ENCODE measurements at regions not wholly inside any gene's neighbourhood (a gene's known extent, or its start where the extent isn't known, plus 50 kb on each side); places are given as distances from the start of the nearest gene placed in this dataset.

GRCh38 chr4:71275570-71275969, 63.2 kb upstream of the SLC4A4 start:
- Histone ChIP-seq H3K36me3 (ENCODE audit: low read depth, missing control alignments) (no peaks in the 10 kb centered on the region), H3K4me3 (no peak overlapping the region), H3K27me3 (no peaks in the 10 kb centered on the region), H3K4me1 (no peaks in the 10 kb centered on the region), H3K27ac (no peak overlapping the region), H3K9me3 (no peaks in the 10 kb centered on the region)
- intact Hi-C loops (cut with DNase I; ENCODE audit: low total_unique reads): no loop called here
- 64 to 76% methylated on average over 4 of the region's 4 CpGs for WGBS, 2 donors
- no peak for DNase-seq
- TF ChIP-seq POLR2A (IDR thresholded peaks at IDR 0.05) (no peak), CTCF (IDR thresholded peaks at IDR 0.05) (no peak)

DNA sequence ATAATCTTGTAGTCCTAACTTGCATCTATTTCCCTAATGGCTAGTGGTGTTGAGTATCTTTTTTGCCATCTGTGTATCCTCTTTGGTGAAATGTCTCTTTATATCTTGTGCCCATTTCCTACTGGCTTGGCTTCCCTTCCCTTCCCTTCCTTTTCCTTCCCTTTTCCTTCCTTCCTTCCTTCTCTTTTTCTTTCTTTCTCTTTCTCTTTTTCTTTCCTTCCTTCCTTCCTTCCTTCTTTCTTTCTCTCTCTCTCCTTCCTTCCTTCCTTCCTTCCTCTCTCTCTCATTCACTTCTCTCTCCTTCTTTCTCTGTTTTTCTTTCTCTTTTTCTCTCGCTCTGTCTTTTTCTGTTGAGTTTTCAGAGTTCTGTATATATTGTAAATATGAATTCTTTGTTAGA, 61.5 kb upstream of the SLC4A4 start:
- Histone ChIP-seq H3K4me3 (no peak overlapping the region), H3K27me3 (no peaks in the 10 kb centered on the region), H3K27ac (no peak overlapping the region), H3K36me3 (ENCODE audit: low read depth, missing control alignments) (no peaks in the 10 kb centered on the region), H3K9me3 (no peaks in the 10 kb centered on the region), H3K4me1 (no peaks in the 10 kb centered on the region)
- intact Hi-C loops (cut with DNase I; ENCODE audit: low total_unique reads): no loop called here
- TF ChIP-seq CTCF (IDR thresholded peaks at IDR 0.05) (no peak), POLR2A (IDR thresholded peaks at IDR 0.05) (no peak)
- DNase-seq: no peak
- WGBS, 2 donors: 80 to 100% methylated on average over 1 of the region's 1 CpG

- Histone ChIP-seq H3K4me1 (no peaks in the 10 kb centered on the region), H3K27me3 (no peaks in the 10 kb centered on the region), H3K9me3 (no peaks in the 10 kb centered on the region), H3K36me3 (ENCODE audit: low read depth, missing control alignments) (no peaks in the 10 kb centered on the region), H3K4me3 (no peak overlapping the region), H3K27ac (no peak overlapping the region)
- intact Hi-C loops (cut with DNase I; ENCODE audit: low total_unique reads): no loop called here
- no peak for TF ChIP-seq CTCF (IDR thresholded peaks at IDR 0.05)
- no peak for TF ChIP-seq POLR2A (IDR thresholded peaks at IDR 0.05)
- 75 to 92% methylated on average over 2 of the region's 2 CpGs for WGBS, 2 donors
- DNase-seq: no peak
These were observed 55.1 kb upstream of the SLC4A4 start for GRCh38 chr4:71283642-71284257.

DNA sequence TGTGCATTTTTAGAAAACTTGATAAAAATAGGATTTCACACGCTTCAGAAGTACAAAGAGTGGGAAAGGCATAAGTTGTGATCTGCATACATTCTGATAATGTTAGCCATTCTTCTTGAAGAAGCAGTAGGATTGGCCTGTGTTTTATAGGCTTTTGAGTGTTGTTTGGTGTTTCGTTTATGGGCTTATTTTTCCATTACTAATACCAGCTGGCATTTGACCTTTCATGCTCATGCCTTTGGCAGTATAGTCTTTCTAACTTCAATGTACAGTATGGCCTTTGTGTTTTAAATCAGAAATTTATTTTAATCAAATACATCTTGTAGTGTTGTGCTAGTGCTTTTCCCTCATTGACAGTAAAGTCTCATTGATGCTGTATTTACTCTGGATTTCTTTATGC, 51.5 kb upstream of the SLC4A4 start:
- no peak for DNase-seq
- Histone ChIP-seq H3K4me1 (no peaks in the 10 kb centered on the region), H3K36me3 (ENCODE audit: low read depth, missing control alignments) (no peaks in the 10 kb centered on the region), H3K9me3 (no peaks in the 10 kb centered on the region), H3K27ac (no peak overlapping the region), H3K4me3 (no peak overlapping the region), H3K27me3 (no peaks in the 10 kb centered on the region)
- WGBS, 2 donors: 81 to 82% methylated on average over 2 of the region's 2 CpGs
- intact Hi-C loops (cut with DNase I; ENCODE audit: low total_unique reads): no loop called here
- TF ChIP-seq POLR2A (IDR thresholded peaks at IDR 0.05) (no peak), CTCF (IDR thresholded peaks at IDR 0.05) (no peak)

GRCh38 chr4:71288875-71289274, 49.9 kb upstream of the SLC4A4 start:
- no peak for TF ChIP-seq CTCF (IDR thresholded peaks at IDR 0.05)
- no peak for TF ChIP-seq POLR2A (IDR thresholded peaks at IDR 0.05)
- no peaks in the 10 kb centered on the region for H3K27me3 ChIP-seq
- H3K36me3 ChIP-seq (ENCODE audit: low read depth, missing control alignments): no peaks in the 10 kb centered on the region
- H3K9me3 ChIP-seq: no peaks in the 10 kb centered on the region
- H3K4me1 ChIP-seq: no peaks in the 10 kb centered on the region
- no peak overlapping the region for H3K4me3 ChIP-seq
- no peak for DNase-seq
- intact Hi-C loops (cut with DNase I; ENCODE audit: low total_unique reads): no loop called here
- H3K27ac ChIP-seq: no peak overlapping the region
